SK-N-SH (cell line): ENCODE measurements at regions not wholly inside any gene's neighbourhood (a gene's known extent, or its start where the extent isn't known, plus 50 kb on each side); places are given as distances from the start of the nearest gene placed in this dataset.

Source experiments
- CHD2 ChIP-seq: fragments of 150-350 bp; IDR thresholded peaks from 2 replicates; pipeline ENCODE4 v1.6.1; 2018; ENCODE audit warnings: low read length; ENCODE audit not compliant: partially characterized antibody
- EP300 ChIP-seq, 2 experiments: IDR thresholded peaks; 2 replicates each; pipeline versions ENCODE4 v1.4.0 to v1.6.1; 2012; ENCODE audit warnings: borderline replicate concordance in 1 of 2, low read depth in 1 of 2, low read length in 1 of 2
- GABPA ChIP-seq: IDR thresholded peaks from 2 replicates; pipeline ENCODE4 v1.4.0; 2012; ENCODE audit warnings: low read depth, mild to moderate bottlenecking
- GATA2 ChIP-seq: sonication (generic); formaldehyde crosslinking; IDR thresholded peaks from 2 replicates; pipeline ENCODE4 v1.5.0; 2020; ENCODE audit warnings: mild to moderate bottlenecking, missing genetic modification reagents
- JUND ChIP-seq: IDR thresholded peaks from 2 replicates; pipeline ENCODE4 v1.4.0; 2012
- MXI1 ChIP-seq: IDR thresholded peaks from 2 replicates; pipeline ENCODE4 v1.6.1; 2012; ENCODE audit warnings: mild to moderate bottlenecking, low read depth, low read length, improper control_type of control experiment
- POLR2AphosphoS5 ChIP-seq: IDR thresholded peaks from 2 replicates; pipeline ENCODE4 v1.6.1; 2012; ENCODE audit warnings: low read depth, low read length
- SIN3A ChIP-seq: IDR thresholded peaks from 2 replicates; pipeline ENCODE4 v1.6.1; 2012; ENCODE audit warnings: low read depth, mild to moderate bottlenecking, low read length, moderate library complexity, borderline replicate concordance
- SMC3 ChIP-seq: IDR thresholded peaks from 2 replicates; pipeline ENCODE4 v1.6.1; 2012; ENCODE audit warnings: low read depth, low read length, improper control_type of control experiment
- TCF12 ChIP-seq: IDR thresholded peaks from 2 replicates; pipeline ENCODE4 v1.4.0; 2012
- TF ChIP-seq, protein P1 (sequence below): fragments of 200-600 bp; sonication (generic); IDR thresholded peaks from 2 replicates; pipeline ENCODE4 v1.6.1; 2017; ENCODE audit warnings: antibody characterized with exemption, mild to moderate bottlenecking, moderate library complexity
- TF ChIP-seq, protein P2 (sequence below): IDR thresholded peaks from 2 replicates; pipeline ENCODE4 v1.4.0; 2012; ENCODE audit warnings: low read depth

DNA sequence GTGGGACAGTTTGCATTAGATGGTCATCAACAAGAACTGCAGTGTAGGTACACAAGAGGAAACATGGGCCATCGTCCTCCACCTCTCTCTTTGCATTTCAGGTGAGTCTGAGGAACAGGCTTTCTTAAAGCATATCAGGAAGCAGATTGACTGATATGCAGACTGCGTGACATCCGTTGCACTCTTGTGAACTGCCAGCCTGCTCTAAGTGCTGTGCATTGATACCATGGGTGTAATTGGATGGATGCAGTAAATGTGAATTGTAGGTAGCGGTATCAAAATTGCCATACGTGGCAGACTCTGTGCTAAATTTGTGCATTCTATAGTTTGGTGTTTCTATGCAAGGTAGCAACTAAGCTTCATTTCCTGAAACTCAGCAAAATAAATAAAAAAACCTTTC lies 1008.3 kb downstream of the EFNB2 start:
- no peak for TF ChIP-seq EP300 (IDR thresholded peaks at IDR 0.05; ENCODE audit: borderline replicate concordance in 1 of 2, low read depth in 1 of 2, low read length in 1 of 2)
- TF ChIP-seq, protein P1, sequence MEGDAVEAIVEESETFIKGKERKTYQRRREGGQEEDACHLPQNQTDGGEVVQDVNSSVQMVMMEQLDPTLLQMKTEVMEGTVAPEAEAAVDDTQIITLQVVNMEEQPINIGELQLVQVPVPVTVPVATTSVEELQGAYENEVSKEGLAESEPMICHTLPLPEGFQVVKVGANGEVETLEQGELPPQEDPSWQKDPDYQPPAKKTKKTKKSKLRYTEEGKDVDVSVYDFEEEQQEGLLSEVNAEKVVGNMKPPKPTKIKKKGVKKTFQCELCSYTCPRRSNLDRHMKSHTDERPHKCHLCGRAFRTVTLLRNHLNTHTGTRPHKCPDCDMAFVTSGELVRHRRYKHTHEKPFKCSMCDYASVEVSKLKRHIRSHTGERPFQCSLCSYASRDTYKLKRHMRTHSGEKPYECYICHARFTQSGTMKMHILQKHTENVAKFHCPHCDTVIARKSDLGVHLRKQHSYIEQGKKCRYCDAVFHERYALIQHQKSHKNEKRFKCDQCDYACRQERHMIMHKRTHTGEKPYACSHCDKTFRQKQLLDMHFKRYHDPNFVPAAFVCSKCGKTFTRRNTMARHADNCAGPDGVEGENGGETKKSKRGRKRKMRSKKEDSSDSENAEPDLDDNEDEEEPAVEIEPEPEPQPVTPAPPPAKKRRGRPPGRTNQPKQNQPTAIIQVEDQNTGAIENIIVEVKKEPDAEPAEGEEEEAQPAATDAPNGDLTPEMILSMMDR: no peak
- TF ChIP-seq SIN3A: no peak
- TF ChIP-seq, protein P2, sequence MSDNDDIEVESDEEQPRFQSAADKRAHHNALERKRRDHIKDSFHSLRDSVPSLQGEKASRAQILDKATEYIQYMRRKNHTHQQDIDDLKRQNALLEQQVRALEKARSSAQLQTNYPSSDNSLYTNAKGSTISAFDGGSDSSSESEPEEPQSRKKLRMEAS: no peak
- no peak for TF ChIP-seq GATA2 (CRISPR knock-in tag)
- TF ChIP-seq JUND: no peak
- no peak for TF ChIP-seq SMC3
- TF ChIP-seq POLR2AphosphoS5: no peak
- TF ChIP-seq MXI1: no peak
- TF ChIP-seq TCF12: no peak
- no peak for TF ChIP-seq CHD2
- TF ChIP-seq GABPA: no peak
